SK-N-SH treated with all-trans-retinoic acid at 6 μM for 48 hours (cell line): ENCODE measurements at regions not wholly inside any gene's neighbourhood (a gene's known extent, or its start where the extent isn't known, plus 50 kb on each side); places are given as distances from the start of the nearest gene placed in this dataset.

Experiments used
- ATAC-seq: fragments of 200-7000 bp; cut with Tn5 transposase; 3 replicates; pipeline ENCODE4 v1.9.1; 2020; ENCODE audit warnings: mild to moderate bottlenecking, moderate library complexity
- BACH2 ChIP-seq: fragments of 250-450 bp; sonication (Bioruptor Pico); IDR thresholded peaks from 2 replicates; pipeline ENCODE4 v1.9.0; 2021; ENCODE audit warnings: mild to moderate bottlenecking, borderline replicate concordance
- CREB5 ChIP-seq: fragments of 250-450 bp; sonication (Bioruptor Pico); IDR thresholded peaks from 2 replicates; pipeline ENCODE4 v1.5.1; 2020; ENCODE audit warnings: low read depth, mild to moderate bottlenecking, moderate library complexity
- CSRNP3 ChIP-seq: fragments of 250-450 bp; sonication (Bioruptor Pico); IDR thresholded peaks from 2 replicates; pipeline ENCODE4 v1.5.1; 2021; ENCODE audit warnings: mild to moderate bottlenecking, moderate library complexity
- ESRRG ChIP-seq: fragments of 250-450 bp; sonication (Bioruptor Pico); IDR thresholded peaks from 2 replicates; pipeline ENCODE4 v1.6.1; 2021; ENCODE audit warnings: mild to moderate bottlenecking
- GLIS3 ChIP-seq: fragments of 250-450 bp; sonication (Bioruptor Pico); IDR thresholded peaks from 2 replicates; pipeline ENCODE4 v1.5.0; 2020; ENCODE audit warnings: mild to moderate bottlenecking, moderate library complexity
- ISL1 ChIP-seq: fragments of 250-450 bp; sonication (Bioruptor Pico); IDR thresholded peaks from 2 replicates; pipeline ENCODE4 v2.1.2; 2022; ENCODE audit warnings: mild to moderate bottlenecking, moderate library complexity
- OSR1 ChIP-seq: fragments of 250-450 bp; sonication (Bioruptor Pico); IDR thresholded peaks from 2 replicates; pipeline ENCODE4 v1.8.0; 2022; ENCODE audit warnings: moderate library complexity, mild to moderate bottlenecking, inconsistent platforms
- POU6F1 ChIP-seq: fragments of 250-450 bp; sonication (Bioruptor Pico); IDR thresholded peaks from 2 replicates; pipeline ENCODE4 v1.8.0; 2021; ENCODE audit warnings: low read depth, mild to moderate bottlenecking, moderate library complexity, borderline replicate concordance
- PPARA ChIP-seq: fragments of 250-450 bp; sonication (Bioruptor Pico); IDR thresholded peaks from 2 replicates; pipeline ENCODE4 v1.5.0; 2020; ENCODE audit warnings: mild to moderate bottlenecking, borderline replicate concordance
- RARB ChIP-seq: fragments of 250-450 bp; sonication (Bioruptor Pico); IDR thresholded peaks from 2 replicates; pipeline ENCODE4 v1.8.0; 2021; ENCODE audit warnings: mild to moderate bottlenecking, moderate library complexity
- SNAI2 ChIP-seq: fragments of 250-450 bp; sonication (Bioruptor Pico); IDR thresholded peaks from 2 replicates; pipeline ENCODE4 v1.5.0; 2020; ENCODE audit warnings: mild to moderate bottlenecking, moderate library complexity
- TCF4 ChIP-seq: fragments of 250-450 bp; sonication (Bioruptor Pico); IDR thresholded peaks from 2 replicates; pipeline ENCODE4 v1.8.0; 2021; ENCODE audit warnings: mild to moderate bottlenecking, moderate library complexity, borderline replicate concordance
- TOX ChIP-seq: fragments of 250-450 bp; sonication (Bioruptor Pico); IDR thresholded peaks from 2 replicates; pipeline ENCODE4 v1.8.0; 2021; ENCODE audit warnings: mild to moderate bottlenecking, moderate library complexity, borderline replicate concordance
- TSHZ2 ChIP-seq: fragments of 250-450 bp; sonication (Bioruptor Pico); IDR thresholded peaks from 2 replicates; pipeline ENCODE4 v1.5.0; 2020; ENCODE audit warnings: mild to moderate bottlenecking, moderate library complexity
- ZFP30 ChIP-seq: fragments of 450-650 bp; formaldehyde crosslinking; IDR thresholded peaks from 2 replicates; pipeline ENCODE4 v1.5.0; 2022; ENCODE audit warnings: mild to moderate bottlenecking, moderate library complexity
- ZNF8 ChIP-seq: fragments of 450-650 bp; formaldehyde crosslinking; IDR thresholded peaks from 2 replicates; pipeline ENCODE4 v1.5.0; 2020; ENCODE audit warnings: mild to moderate bottlenecking, moderate library complexity

GRCh38 chr18:25659541-25659940, 307.6 kb upstream of the ZNF521 start:
- TF ChIP-seq TSHZ2 (CRISPR knock-in tag): no peak
- no peak for TF ChIP-seq BACH2 (CRISPR knock-in tag)
- no peak for ATAC-seq

- ATAC-seq: no peak
- TF ChIP-seq POU6F1: no peak
- no peak for TF ChIP-seq ISL1 (CRISPR knock-in tag)
- no peak for TF ChIP-seq ZNF8 (CRISPR knock-in tag)
- no peak for TF ChIP-seq TOX (CRISPR knock-in tag)
- TF ChIP-seq CSRNP3: no peak
- no peak for TF ChIP-seq GLIS3 (CRISPR knock-in tag)
- TF ChIP-seq CREB5 (CRISPR knock-in tag): no peak
- TF ChIP-seq ESRRG (CRISPR knock-in tag): no peak
- no peak for TF ChIP-seq TSHZ2 (CRISPR knock-in tag)
- no peak for TF ChIP-seq OSR1
- TF ChIP-seq RARB (CRISPR knock-in tag): no peak
- TF ChIP-seq SNAI2: no peak
- no peak for TF ChIP-seq PPARA (CRISPR knock-in tag)
These were observed 306.5 kb upstream of the ZNF521 start for GRCh38 chr18:25658476-25658875.

- TF ChIP-seq RARB (CRISPR knock-in tag) (no peak), ESRRG (CRISPR knock-in tag) (no peak), OSR1 (no peak), TCF4 (no peak), ZFP30 (no peak), TSHZ2 (CRISPR knock-in tag) (no peak), PPARA (CRISPR knock-in tag) (no peak), CREB5 (CRISPR knock-in tag) (no peak)
- ATAC-seq: no peak
These were observed 299.6 kb upstream of the ZNF521 start for GRCh38 chr18:25651553-25651952.
